ENCODE measurements at regions not wholly inside any gene's neighbourhood (a gene's known extent, or its start where the extent isn't known, plus 50 kb on each side); places are given as distances from the start of the nearest gene placed in this dataset.
"Not testable (repeated sequence)": the region's sequence is repeated elsewhere in the genome, so short reads cannot be mapped to it uniquely, and the experiment has no call there.

DNA sequence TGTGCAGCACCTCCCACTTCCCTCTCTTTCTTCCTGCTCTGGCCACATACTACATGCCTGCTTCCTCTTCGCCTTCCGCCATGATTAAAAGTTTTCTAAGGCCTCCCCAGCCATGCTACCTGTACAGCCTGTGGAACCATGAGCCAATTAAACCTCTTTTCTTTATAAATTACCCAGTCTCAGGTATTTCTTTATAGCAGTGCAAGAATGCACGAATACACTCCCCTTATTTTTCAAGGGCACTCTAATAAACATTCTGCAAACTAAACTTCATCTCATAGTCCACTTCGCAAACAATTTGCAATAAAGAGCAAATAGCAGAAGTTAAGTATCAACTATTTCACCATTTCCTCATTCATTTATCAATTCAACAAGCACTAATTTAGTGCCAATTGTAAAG, 351.3 kb downstream of the PID1 start:
- TF ChIP-seq, protein P1, sequence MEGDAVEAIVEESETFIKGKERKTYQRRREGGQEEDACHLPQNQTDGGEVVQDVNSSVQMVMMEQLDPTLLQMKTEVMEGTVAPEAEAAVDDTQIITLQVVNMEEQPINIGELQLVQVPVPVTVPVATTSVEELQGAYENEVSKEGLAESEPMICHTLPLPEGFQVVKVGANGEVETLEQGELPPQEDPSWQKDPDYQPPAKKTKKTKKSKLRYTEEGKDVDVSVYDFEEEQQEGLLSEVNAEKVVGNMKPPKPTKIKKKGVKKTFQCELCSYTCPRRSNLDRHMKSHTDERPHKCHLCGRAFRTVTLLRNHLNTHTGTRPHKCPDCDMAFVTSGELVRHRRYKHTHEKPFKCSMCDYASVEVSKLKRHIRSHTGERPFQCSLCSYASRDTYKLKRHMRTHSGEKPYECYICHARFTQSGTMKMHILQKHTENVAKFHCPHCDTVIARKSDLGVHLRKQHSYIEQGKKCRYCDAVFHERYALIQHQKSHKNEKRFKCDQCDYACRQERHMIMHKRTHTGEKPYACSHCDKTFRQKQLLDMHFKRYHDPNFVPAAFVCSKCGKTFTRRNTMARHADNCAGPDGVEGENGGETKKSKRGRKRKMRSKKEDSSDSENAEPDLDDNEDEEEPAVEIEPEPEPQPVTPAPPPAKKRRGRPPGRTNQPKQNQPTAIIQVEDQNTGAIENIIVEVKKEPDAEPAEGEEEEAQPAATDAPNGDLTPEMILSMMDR (conservative IDR thresholded peaks at IDR 0.05; ENCODE audit: control insufficient read depth, insufficient read depth, low read depth, low read length) = no peak
- DNase-seq (ENCODE audit: low read depth) = no peak
- no peak overlapping the region for H3K4me3 ChIP-seq (ENCODE audit: control insufficient read depth, low read depth, low read length)

DNA sequence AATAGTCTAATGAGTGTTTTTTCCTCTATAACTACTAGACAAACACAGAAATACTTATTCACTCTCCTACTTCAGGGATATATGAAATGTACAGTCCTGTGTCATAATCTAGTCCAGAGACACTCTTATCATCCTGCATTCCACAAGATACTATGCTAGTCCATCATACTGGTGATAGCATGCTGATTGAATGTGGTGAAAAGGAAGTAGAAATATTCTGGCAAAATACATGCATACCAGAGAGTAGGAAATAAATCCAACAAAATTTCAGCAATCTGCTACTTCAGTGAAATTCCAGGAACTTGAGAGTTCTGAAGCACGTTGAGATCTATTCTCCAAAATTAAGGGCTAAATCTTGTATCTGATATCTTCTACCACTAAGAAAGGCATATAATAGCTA, 353.9 kb downstream of the PID1 start:
- H3K4me3 ChIP-seq (ENCODE audit: control insufficient read depth, low read depth, low read length) = no peak overlapping the region
- TF ChIP-seq, protein P1 (conservative IDR thresholded peaks at IDR 0.05; ENCODE audit: control insufficient read depth, insufficient read depth, low read depth, low read length) = no peak
- DNase-seq (ENCODE audit: low read depth) = peak; percentile 11

GRCh38 chr2:228916416-228917090, 354.5 kb downstream of the PID1 start:
- TF ChIP-seq, protein P1 (conservative IDR thresholded peaks at IDR 0.05; ENCODE audit: control insufficient read depth, insufficient read depth, low read depth, low read length) = no peak
- H3K4me3 ChIP-seq (ENCODE audit: control insufficient read depth, low read depth, low read length) = no peak overlapping the region
- no peak for DNase-seq (ENCODE audit: low read depth)

GRCh38 chr2:228913176-228913575, 357.9 kb downstream of the PID1 start:
- TF ChIP-seq, protein P1 (conservative IDR thresholded peaks at IDR 0.05; ENCODE audit: control insufficient read depth, insufficient read depth, low read depth, low read length) = no peak
- no peak overlapping the region for H3K4me3 ChIP-seq (ENCODE audit: control insufficient read depth, low read depth, low read length)
- DNase-seq (ENCODE audit: low read depth) = no peak

DNA sequence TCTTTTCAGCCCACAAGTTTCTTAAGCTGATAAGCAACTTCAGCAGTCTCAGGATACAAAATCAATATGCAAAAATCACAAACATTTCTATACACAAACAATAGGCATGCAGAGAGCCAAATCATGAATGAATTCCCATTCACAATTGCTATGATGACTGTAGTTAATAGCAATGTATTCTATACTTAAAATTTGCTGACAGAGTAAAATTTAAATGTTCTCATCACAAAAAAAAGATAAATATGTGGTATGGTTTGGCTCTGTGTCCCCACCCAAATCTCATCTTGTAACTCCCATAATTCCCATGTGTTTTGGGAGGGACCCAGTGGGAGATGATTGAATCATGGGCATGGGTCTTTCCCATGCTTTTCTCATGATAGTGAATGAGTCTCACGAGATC, 360.2 kb downstream of the PID1 start:
- not testable (repeated sequence) for H3K4me3 ChIP-seq (ENCODE audit: control insufficient read depth, low read depth, low read length); DNase-seq (ENCODE audit: low read depth)

DNA sequence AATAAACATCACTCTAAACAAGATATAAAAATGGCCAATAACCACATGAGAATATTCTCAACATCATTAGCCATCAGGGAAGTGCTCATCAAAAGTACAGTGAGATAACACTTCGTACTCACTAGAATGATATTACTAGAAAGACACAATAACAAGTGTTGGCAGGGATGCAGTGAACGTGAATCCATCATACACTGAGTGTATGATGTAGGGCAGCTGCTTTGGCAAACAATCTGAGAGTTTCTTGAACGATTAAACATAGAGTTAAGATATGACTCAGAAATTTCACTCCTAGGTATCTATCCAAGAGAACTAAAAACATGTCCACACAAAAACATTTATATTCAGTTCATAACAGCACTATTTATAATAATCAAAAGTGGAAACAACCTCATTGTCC, 368.9 kb downstream of the PID1 start:
- no peak overlapping the region for H3K4me3 ChIP-seq (ENCODE audit: control insufficient read depth, low read depth, low read length)
- DNase-seq (ENCODE audit: low read depth) = no peak
- TF ChIP-seq, protein P1 (conservative IDR thresholded peaks at IDR 0.05; ENCODE audit: control insufficient read depth, insufficient read depth, low read depth, low read length) = no peak

GRCh38 chr2:228901531-228901930, 369.6 kb downstream of the PID1 start:
- TF ChIP-seq, protein P1 (conservative IDR thresholded peaks at IDR 0.05; ENCODE audit: control insufficient read depth, insufficient read depth, low read depth, low read length) = no peak
- H3K4me3 ChIP-seq (ENCODE audit: control insufficient read depth, low read depth, low read length) = no peak overlapping the region
- DNase-seq (ENCODE audit: low read depth) = no peak
